ENCODE measurements at regions not wholly inside any gene's neighbourhood (a gene's known extent, or its start where the extent isn't known, plus 50 kb on each side); places are given as distances from the start of the nearest gene placed in this dataset.

DNA sequence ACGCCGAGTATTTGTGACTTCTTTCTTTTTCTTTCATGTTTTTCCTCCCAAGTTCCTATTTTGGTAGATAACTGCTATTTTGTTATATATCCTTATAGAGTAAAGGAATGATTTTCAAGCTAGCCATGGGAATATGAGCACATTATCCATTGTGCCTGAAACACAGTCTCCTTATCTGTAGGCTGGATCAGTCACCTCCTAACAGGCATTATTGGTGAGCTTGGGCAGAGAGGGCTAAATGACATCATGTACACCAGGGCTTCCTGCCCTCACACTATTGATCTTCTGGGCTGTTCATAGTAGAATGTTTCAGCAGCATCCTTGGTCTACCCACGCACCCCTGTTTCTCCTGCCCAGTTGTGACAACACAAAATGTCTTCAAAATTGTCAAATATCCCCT, 88.1 kb upstream of the CTBP2 start:
- no peak for TF ChIP-seq POLR2A (IDR thresholded peaks at IDR 0.05; ENCODE audit: low read depth, low read length)
- TF ChIP-seq, protein P1, sequence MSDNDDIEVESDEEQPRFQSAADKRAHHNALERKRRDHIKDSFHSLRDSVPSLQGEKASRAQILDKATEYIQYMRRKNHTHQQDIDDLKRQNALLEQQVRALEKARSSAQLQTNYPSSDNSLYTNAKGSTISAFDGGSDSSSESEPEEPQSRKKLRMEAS (IDR thresholded peaks at IDR 0.05; ENCODE audit: insufficient read depth, insufficient read length), result no peak
